ENCODE measurements at regions not wholly inside any gene's neighbourhood (a gene's known extent, or its start where the extent isn't known, plus 50 kb on each side); places are given as distances from the start of the nearest gene placed in this dataset.

DNA sequence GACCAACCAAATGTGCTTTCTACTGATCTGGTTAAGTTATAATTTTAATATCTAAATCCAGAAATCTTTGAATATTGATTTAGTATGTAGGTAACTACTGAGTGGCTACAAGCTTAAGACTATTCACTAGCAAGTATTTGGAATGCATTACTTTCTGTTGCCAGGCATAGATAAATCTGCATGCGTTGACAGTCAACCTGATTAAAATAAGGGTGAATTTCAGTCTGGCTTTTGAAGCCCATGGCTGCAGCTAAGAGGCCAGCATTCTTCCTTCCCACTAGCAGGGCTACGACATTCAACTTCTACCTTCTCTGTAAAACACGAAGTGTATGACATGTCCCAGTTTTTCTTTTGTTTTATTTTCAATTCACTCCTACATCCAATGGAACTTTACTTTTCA is 340.6 kb downstream of the EPHA4 start:
- no peak for DNase-seq
- H3K36me3 ChIP-seq: no peaks in the 10 kb centered on the region
- no peak overlapping the region for H3K4me3 ChIP-seq
- H3K27me3 ChIP-seq (ENCODE audit: low read depth): no peaks in the 10 kb centered on the region
- H3K9me3 ChIP-seq (replicated peaks): no peaks in the 10 kb centered on the region
- intact Hi-C loops (cut with micrococcal nuclease): loop anchor here (10.0 kb wide), 1 partner anchor 193 kb away; no protein-coding TSS in a partner anchor
- TF ChIP-seq, protein P1, sequence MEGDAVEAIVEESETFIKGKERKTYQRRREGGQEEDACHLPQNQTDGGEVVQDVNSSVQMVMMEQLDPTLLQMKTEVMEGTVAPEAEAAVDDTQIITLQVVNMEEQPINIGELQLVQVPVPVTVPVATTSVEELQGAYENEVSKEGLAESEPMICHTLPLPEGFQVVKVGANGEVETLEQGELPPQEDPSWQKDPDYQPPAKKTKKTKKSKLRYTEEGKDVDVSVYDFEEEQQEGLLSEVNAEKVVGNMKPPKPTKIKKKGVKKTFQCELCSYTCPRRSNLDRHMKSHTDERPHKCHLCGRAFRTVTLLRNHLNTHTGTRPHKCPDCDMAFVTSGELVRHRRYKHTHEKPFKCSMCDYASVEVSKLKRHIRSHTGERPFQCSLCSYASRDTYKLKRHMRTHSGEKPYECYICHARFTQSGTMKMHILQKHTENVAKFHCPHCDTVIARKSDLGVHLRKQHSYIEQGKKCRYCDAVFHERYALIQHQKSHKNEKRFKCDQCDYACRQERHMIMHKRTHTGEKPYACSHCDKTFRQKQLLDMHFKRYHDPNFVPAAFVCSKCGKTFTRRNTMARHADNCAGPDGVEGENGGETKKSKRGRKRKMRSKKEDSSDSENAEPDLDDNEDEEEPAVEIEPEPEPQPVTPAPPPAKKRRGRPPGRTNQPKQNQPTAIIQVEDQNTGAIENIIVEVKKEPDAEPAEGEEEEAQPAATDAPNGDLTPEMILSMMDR (IDR thresholded peaks at IDR 0.05; ENCODE audit: borderline replicate concordance): no peak
- H3K4me1 ChIP-seq: peaks cover 27% of the 10 kb centered on the region
- H3K27ac ChIP-seq (replicated peaks): no peak overlapping the region

DNA sequence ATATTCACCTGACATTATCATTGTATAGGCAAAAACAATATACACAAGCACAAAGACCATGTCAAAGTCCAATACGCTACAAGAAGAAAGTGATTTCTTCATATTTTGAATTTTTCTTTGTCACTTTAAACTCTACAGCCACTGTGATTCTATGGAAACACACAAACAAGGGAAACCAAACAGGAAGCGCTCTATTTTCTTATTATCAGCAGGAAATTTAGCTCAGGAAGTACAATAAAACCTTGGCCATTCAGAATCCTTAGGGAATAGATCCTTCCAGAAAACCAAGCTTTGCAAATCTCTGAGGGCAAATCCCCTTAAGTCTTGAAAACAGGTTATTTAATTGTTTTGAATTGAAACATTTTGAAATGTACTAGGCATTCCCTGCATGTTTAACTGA is 336.2 kb downstream of the EPHA4 start:
- Histone ChIP-seq H3K27ac (replicated peaks) (peak overlapping the region; percentile 75), H3K4me3 (no peak overlapping the region), H3K9me3 (replicated peaks) (no peaks in the 10 kb centered on the region), H3K36me3 (no peaks in the 10 kb centered on the region), H3K4me1 (peaks cover 20% of the 10 kb centered on the region), H3K27me3 (ENCODE audit: low read depth) (no peaks in the 10 kb centered on the region)
- TF ChIP-seq, protein P1 (IDR thresholded peaks at IDR 0.05; ENCODE audit: borderline replicate concordance): no peak
- intact Hi-C loops (cut with micrococcal nuclease): loop anchor here (10.0 kb wide), 1 partner anchor 189 kb away; no protein-coding TSS in a partner anchor
- no peak for DNase-seq

DNA sequence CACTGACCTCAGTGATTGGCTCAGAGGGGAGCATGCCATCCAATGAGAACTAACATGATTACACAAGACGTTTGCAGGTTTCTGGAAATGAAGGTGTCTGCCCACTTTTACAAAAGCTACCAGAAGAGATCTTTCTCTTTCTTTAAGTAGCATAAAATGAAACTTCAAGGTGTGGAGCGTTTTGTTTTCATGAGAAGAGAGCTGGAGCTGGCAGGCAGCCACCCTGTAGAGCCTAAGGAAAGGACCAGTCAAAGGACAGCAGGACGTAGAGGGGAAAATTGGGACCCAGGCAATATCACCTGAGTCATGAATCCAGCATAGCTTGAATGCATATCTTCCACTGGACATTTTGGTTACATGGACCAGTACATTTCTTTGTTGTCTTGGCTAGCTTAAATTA is 331.0 kb downstream of the EPHA4 start:
- Histone ChIP-seq H3K27ac (replicated peaks) (no peak overlapping the region), H3K4me3 (no peak overlapping the region), H3K9me3 (replicated peaks) (no peaks in the 10 kb centered on the region), H3K36me3 (no peaks in the 10 kb centered on the region), H3K27me3 (ENCODE audit: low read depth) (no peaks in the 10 kb centered on the region), H3K4me1 (peaks cover 20% of the 10 kb centered on the region)
- no peak for DNase-seq
- intact Hi-C loops (cut with micrococcal nuclease): no loop called here
- TF ChIP-seq, protein P1 (IDR thresholded peaks at IDR 0.05; ENCODE audit: borderline replicate concordance): no peak

DNA sequence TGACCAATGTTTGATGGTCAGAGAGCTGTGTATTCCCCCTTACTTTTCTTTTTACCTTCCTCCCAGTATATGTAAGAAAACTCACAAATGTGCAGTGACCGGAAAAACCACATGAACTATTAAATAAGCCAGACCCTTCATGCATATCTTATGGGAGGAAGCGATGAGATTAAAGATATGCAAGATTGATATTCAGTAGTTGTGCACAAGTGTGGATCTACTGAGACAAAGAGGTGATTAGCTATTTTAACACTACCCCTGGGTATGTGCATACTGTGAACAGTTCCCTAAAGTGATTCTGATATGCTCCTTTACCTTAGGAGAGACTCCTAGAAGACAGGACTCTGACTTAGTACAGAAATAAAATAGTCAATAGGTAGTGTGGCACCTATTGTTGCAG is 328.3 kb downstream of the EPHA4 start:
- TF ChIP-seq, protein P1 (IDR thresholded peaks at IDR 0.05; ENCODE audit: borderline replicate concordance): no peak
- Histone ChIP-seq H3K4me3 (no peak overlapping the region), H3K27ac (replicated peaks) (no peak overlapping the region), H3K9me3 (replicated peaks) (no peaks in the 10 kb centered on the region), H3K4me1 (no peaks in the 10 kb centered on the region), H3K36me3 (no peaks in the 10 kb centered on the region), H3K27me3 (ENCODE audit: low read depth) (no peaks in the 10 kb centered on the region)
- DNase-seq: no peak
- intact Hi-C loops (cut with micrococcal nuclease): no loop called here

DNA sequence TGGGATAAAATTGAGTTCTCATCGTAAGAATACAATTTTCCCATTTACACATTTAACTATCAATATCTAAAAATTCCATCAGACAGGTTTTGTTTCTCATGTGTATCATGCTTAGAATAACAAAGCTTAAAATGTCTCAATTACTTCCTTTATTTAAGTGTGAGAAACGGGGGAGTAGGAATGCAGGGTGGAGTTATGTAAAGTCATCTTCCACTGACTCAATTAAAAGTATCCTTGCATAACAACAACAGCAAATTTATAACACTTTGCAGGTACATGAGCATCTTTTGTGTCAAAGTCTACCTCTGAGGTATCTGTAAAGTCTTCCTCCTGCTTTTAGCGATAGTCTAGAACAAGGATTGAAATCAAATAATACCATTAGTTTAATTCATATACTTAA is 327.1 kb downstream of the EPHA4 start:
- TF ChIP-seq, protein P1 (IDR thresholded peaks at IDR 0.05; ENCODE audit: borderline replicate concordance): no peak
- H3K36me3 ChIP-seq: no peaks in the 10 kb centered on the region
- no peak overlapping the region for H3K27ac ChIP-seq (replicated peaks)
- no peak overlapping the region for H3K4me3 ChIP-seq
- H3K9me3 ChIP-seq (replicated peaks): no peaks in the 10 kb centered on the region
- no peak for DNase-seq
- no peaks in the 10 kb centered on the region for H3K27me3 ChIP-seq (ENCODE audit: low read depth)
- intact Hi-C loops (cut with micrococcal nuclease): no loop called here
- H3K4me1 ChIP-seq: no peaks in the 10 kb centered on the region

DNA sequence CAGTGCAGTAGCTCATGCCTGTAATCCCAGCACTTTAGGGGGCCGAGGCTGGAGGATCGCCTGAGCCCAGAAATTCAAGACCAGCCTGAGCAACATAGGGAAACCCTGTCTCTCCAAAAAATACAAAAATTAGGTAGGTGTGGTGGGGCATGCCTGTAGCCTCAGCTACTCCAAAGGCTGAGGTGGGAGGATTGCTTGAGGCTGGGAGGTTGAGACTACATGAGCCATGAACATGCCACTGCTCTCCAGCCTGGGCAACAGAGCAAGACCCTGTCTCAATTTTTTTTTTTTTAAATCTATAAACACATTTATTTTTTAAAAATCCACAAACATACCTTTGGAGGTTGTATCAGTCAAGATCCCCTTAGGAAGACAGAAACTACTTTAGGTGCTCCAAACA is 326.3 kb downstream of the EPHA4 start:
- Histone ChIP-seq H3K4me3 (no peak overlapping the region), H3K9me3 (replicated peaks) (no peaks in the 10 kb centered on the region), H3K4me1 (no peaks in the 10 kb centered on the region), H3K36me3 (no peaks in the 10 kb centered on the region), H3K27me3 (ENCODE audit: low read depth) (no peaks in the 10 kb centered on the region), H3K27ac (replicated peaks) (no peak overlapping the region)
- no peak for DNase-seq
- intact Hi-C loops (cut with micrococcal nuclease): no loop called here
- TF ChIP-seq, protein P1 (IDR thresholded peaks at IDR 0.05; ENCODE audit: borderline replicate concordance): no peak
